Activated naive CD4-positive, alpha-beta T cell treated with anti-CD3 and anti-CD28 coated beads, Interleukin-2, amount 10 ng/mL, durations not matched to agents 7 days and 5 days (primary cell): ENCODE measurements at regions not wholly inside any gene's neighbourhood (a gene's known extent, or its start where the extent isn't known, plus 50 kb on each side); places are given as distances from the start of the nearest gene placed in this dataset.

Experiments
- CTCF ChIA-PET: fragments of 350-600 bp; sonication (Branson Sonifier 250); formaldehyde crosslinking; loops from one replicate; lab custom pipeline; 2021; ENCODE audit warnings: antibody characterized with exemption; lab: Charles Lee
- DNase-seq: peaks from one replicate; pipeline ENCODE4 v3.0.0-alpha.2; 2020
- H3K27ac Mint-ChIP-seq: one replicate; pipeline ENCODE4 v1.8.0; 2021; ENCODE audit warnings: mild to moderate bottlenecking, moderate library complexity, mixed read lengths
- H3K27me3 Mint-ChIP-seq: one replicate; pipeline ENCODE4 v1.8.0; 2021; ENCODE audit warnings: mild to moderate bottlenecking, mixed read lengths
- H3K36me3 Mint-ChIP-seq: one replicate; pipeline ENCODE4 v1.8.0; 2021; ENCODE audit warnings: mixed read lengths
- H3K4me1 Mint-ChIP-seq: one replicate; pipeline ENCODE4 v1.8.0; 2021; ENCODE audit warnings: mixed read lengths
- H3K4me3 Mint-ChIP-seq: one replicate; pipeline ENCODE4 v1.8.0; 2021; ENCODE audit warnings: mild to moderate bottlenecking, moderate library complexity, mixed read lengths
- H3K9me3 Mint-ChIP-seq: one replicate; pipeline ENCODE4 v1.8.0; 2021; ENCODE audit warnings: mixed read lengths

DNA sequence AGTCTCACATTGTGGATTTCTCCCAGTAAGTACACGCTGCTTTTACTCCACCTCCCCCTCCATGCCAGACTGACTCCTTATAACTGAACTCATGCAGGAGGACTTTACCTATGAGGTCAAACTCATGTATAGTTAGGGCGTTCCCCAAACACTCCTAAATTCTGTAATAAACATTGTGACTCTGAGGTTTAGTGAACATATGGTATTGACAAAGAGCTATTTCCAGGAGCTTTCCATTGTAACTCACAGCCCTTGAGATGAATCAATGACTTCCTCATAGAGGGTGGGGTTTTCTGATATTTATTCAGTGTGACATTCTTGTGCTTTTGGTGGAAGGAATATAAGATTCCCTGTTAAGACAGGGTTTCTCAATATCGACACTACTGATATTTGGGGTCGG, 337.4 kb upstream of the SLC14A2 start:
- no peak for DNase-seq
- H3K4me1 Mint-ChIP-seq: no peaks in the 10 kb centered on the region
- H3K27me3 Mint-ChIP-seq: no peaks in the 10 kb centered on the region
- no peak overlapping the region for H3K27ac Mint-ChIP-seq
- H3K36me3 Mint-ChIP-seq: no peaks in the 10 kb centered on the region
- no peak overlapping the region for H3K4me3 Mint-ChIP-seq
- CTCF ChIA-PET: interaction anchor here (0.6 to 1.5 kb wide), 2 partner anchors 29 to 65 kb away, joined by 3 read pairs; no protein-coding TSS in a partner anchor
- no peaks in the 10 kb centered on the region for H3K9me3 Mint-ChIP-seq

DNA sequence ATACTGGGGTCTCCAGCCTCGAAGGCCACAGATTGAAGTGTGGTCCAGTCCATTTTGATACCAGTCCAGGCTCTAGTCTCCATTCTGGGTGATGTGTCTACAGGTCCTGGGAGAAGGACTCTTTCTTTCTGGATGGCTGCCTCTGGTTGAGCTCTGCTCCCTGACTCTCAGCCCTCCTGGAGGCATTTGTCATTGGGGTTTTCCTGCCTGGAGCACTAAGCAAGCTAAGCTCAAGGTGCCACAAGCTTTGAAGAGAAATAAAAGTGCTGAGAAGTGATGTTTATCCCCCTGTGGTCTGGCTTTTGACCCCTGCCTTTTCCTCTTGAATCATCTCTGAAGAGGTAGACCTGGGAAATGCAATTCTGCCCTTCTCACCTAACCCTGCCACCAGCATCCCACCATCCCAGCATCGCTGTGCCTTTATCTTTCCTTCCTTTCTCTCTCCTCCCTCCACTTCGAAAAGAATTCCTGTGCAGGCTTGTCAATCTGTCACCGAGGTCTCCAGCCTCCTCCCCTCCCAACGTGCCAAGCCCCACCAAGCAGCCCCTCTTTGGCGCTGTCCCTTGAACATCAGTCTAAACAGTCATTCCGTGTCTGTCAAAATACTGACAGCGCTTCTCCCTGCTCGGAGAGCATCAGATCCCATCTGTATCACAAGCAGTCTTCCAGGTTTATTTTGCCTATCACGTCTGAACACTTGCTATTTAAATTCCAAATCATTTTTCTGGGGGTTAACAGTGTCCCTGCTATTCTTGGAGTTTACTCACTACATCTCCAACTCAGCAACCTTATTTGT, 334.6 kb upstream of the SLC14A2 start:
- H3K4me1 Mint-ChIP-seq: no peaks in the 10 kb centered on the region

DNA sequence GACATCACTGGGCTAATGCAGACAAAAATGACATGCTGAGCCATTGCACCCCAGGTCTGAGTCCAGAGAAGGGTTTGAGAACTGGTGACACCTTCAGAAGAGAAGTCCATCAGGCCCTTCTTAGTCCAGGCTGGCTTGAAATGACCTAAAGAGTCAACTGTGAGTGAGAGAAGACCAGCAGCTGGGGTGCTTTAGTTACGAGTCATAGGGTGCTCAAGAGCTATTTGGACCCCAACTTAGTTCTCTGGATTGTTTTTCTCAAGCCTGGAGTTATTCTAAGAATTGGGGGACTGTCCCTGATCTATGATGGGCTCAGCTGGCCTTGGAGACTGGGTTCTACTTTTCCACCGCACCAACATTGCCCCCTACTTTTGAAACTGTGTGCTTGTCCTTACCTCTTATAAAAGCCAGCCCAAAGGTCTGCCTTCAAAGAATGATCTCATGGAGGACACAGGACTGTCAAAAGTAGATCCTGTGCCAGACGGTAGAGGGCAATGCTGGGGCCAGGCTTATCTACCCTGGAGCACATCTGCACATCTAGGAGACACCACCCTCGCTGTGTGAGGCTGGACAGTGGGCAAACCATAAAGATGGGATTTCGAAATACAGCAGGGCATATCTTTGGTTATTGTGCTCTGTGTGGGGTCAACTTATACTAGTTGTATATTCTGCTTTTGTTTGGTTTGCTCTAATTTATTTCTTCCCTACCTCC, 333.0 kb upstream of the SLC14A2 start:
- Mint-ChIP-seq H3K9me3 (no peaks in the 10 kb centered on the region), H3K36me3 (no peaks in the 10 kb centered on the region), H3K27ac (no peak overlapping the region), H3K4me1 (no peaks in the 10 kb centered on the region), H3K4me3 (no peak overlapping the region), H3K27me3 (peaks cover 4% of the 10 kb centered on the region)
- CTCF ChIA-PET: no interaction called here
- no peak for DNase-seq

More for the DNA sequence above, 334.6 kb upstream of the SLC14A2 start:
- Mint-ChIP-seq H3K27ac (no peak overlapping the region), H3K4me3 (no peak overlapping the region), H3K27me3 (peaks cover 4% of the 10 kb centered on the region), H3K36me3 (no peaks in the 10 kb centered on the region), H3K9me3 (no peaks in the 10 kb centered on the region)
- DNase-seq: no peak
- CTCF ChIA-PET: interaction anchor here (0.6 kb wide), 1 partner anchor 186 kb away, joined by 3 read pairs; no protein-coding TSS in a partner anchor

DNA sequence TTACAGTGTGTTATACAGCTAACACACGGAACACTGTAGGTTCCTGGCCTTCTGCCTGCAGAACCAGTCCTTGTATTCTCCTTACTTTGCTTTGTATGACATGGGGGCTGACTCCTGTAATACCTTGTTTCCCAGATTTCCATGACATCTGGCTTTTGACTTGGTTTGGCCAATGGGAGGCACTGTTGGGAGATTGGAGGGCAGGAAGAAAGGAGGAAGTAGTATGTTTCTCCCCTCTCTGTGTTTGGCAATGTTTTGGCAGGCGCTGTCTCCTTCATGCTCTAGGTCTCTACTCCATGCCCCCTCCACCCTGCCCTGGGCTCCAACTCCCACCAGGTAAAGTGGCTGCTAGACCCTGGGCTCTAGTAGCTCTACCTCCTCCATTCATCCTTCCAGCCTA, 331.1 kb upstream of the SLC14A2 start:
- no peak overlapping the region for H3K27ac Mint-ChIP-seq
- H3K4me3 Mint-ChIP-seq: no peak overlapping the region
- H3K4me1 Mint-ChIP-seq: no peaks in the 10 kb centered on the region
- no peak for DNase-seq
- H3K36me3 Mint-ChIP-seq: no peaks in the 10 kb centered on the region
- CTCF ChIA-PET: no interaction called here
- no peaks in the 10 kb centered on the region for H3K9me3 Mint-ChIP-seq
- peaks cover 4% of the 10 kb centered on the region for H3K27me3 Mint-ChIP-seq

DNA sequence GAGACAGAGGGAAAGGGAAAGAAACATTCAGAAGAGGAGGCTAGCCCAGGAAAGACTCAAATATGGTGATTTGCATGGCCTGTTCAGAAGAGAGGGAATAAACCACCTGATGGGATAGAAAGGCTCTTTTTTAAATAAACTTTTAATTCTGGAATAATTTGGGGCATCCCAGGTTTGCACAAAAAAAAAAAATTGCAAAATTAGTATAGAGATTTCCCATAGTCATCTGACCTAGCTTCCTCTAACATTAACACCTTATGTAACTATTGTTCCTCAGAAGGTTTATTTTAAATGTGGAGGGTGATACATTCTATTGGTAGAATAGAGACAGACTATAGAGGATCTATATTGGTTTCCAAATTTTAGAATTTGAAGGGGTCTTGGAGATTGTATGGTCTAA, 330.4 kb upstream of the SLC14A2 start:
- H3K27me3 Mint-ChIP-seq: peaks cover 4% of the 10 kb centered on the region
- H3K4me1 Mint-ChIP-seq: no peaks in the 10 kb centered on the region
- CTCF ChIA-PET: no interaction called here
- no peak for DNase-seq
- no peaks in the 10 kb centered on the region for H3K36me3 Mint-ChIP-seq
- no peak overlapping the region for H3K4me3 Mint-ChIP-seq
- no peak overlapping the region for H3K27ac Mint-ChIP-seq
- H3K9me3 Mint-ChIP-seq: no peaks in the 10 kb centered on the region

DNA sequence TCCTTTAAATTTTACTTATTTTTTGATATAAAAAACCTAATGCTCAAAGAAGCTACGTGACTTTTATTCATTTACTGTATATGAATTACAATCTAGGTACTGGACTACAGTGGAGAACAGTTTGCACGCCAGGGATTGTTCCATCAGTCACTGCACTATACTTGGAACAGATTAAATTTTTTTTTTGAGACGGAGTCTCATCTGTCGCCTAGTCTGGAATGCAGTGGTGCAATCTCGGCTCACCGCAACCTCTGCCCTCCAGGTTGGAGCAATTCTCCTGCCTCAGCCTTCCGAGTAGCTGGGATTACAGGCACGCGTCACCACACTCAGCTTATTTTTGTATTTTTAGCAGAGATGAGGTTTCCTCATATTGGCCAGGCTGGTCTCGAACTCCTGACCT, 330.0 kb upstream of the SLC14A2 start:
- CTCF ChIA-PET: no interaction called here
- peaks cover 4% of the 10 kb centered on the region for H3K27me3 Mint-ChIP-seq

DNA sequence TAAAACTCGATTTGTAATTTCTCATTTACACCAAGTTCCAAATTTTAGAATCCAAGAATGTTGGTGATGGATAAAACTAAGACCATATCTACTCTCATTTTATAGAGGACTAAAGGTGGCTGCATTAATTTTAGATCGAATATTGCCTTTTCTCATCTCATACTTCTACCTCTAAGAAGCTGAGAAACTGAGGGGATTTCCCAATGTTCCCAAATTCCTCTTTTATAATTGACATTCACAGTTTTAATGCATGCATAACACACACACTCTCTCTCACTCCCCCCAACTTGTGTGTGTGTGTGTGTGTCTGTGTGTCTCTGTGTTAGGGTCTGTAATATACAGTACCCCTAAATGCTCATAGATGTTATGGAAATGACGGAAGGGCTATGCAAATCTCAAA, 328.8 kb upstream of the SLC14A2 start:
- no peak overlapping the region for H3K4me3 Mint-ChIP-seq
- H3K9me3 Mint-ChIP-seq: no peaks in the 10 kb centered on the region
- no peak for DNase-seq
- CTCF ChIA-PET: no interaction called here
- H3K36me3 Mint-ChIP-seq: no peaks in the 10 kb centered on the region
- no peak overlapping the region for H3K27ac Mint-ChIP-seq
- no peaks in the 10 kb centered on the region for H3K4me1 Mint-ChIP-seq
- H3K27me3 Mint-ChIP-seq: peaks cover 4% of the 10 kb centered on the region

More for the DNA sequence above, 330.0 kb upstream of the SLC14A2 start:
- no peak for DNase-seq
- Mint-ChIP-seq H3K27ac (no peak overlapping the region), H3K36me3 (no peaks in the 10 kb centered on the region), H3K4me1 (no peaks in the 10 kb centered on the region), H3K9me3 (no peaks in the 10 kb centered on the region), H3K4me3 (no peak overlapping the region)

DNA sequence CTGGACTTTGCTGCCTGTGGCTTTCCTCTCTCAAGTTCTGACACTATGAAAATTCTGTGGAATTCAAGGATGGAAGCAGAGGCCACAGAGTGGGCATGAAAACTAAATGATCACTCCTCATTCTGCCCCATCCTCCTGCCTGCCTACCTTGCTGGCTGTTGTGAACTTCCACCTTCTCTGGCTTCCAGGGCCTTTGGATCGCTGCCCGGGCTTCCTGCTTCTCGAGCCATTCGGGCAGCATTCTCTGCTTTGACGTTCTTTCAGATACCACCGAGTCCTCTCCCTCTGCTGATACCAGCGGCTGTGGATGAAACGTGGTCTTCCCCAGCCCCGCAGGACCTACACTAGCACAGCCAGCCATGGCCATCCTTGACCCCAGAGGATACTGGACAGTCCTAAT, 327.7 kb upstream of the SLC14A2 start:
- no peak overlapping the region for H3K4me3 Mint-ChIP-seq
- H3K4me1 Mint-ChIP-seq: no peaks in the 10 kb centered on the region
- H3K27me3 Mint-ChIP-seq: peaks cover 4% of the 10 kb centered on the region
- H3K9me3 Mint-ChIP-seq: no peaks in the 10 kb centered on the region
- no peak overlapping the region for H3K27ac Mint-ChIP-seq
- no peak for DNase-seq
- H3K36me3 Mint-ChIP-seq: no peaks in the 10 kb centered on the region
- CTCF ChIA-PET: no interaction called here

DNA sequence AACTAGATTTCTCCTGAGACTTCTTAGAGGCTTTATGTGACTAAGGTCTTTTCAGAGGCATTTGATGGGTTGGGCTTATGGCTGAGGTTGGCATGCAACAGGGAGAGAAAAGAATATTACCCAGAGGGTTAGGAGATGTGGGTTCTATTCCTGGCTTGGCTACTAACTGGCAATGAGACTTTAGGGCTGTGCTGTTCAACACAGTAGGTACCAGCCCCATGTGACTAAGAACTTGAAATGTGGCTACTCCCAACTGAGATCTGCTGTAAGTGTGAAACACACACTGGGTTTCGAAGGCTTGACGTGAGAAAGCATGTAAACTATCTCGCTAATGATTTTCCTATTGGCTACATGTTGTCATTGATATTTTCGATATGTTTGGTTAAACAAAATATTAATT, 324.9 kb upstream of the SLC14A2 start:
- CTCF ChIA-PET: no interaction called here

DNA sequence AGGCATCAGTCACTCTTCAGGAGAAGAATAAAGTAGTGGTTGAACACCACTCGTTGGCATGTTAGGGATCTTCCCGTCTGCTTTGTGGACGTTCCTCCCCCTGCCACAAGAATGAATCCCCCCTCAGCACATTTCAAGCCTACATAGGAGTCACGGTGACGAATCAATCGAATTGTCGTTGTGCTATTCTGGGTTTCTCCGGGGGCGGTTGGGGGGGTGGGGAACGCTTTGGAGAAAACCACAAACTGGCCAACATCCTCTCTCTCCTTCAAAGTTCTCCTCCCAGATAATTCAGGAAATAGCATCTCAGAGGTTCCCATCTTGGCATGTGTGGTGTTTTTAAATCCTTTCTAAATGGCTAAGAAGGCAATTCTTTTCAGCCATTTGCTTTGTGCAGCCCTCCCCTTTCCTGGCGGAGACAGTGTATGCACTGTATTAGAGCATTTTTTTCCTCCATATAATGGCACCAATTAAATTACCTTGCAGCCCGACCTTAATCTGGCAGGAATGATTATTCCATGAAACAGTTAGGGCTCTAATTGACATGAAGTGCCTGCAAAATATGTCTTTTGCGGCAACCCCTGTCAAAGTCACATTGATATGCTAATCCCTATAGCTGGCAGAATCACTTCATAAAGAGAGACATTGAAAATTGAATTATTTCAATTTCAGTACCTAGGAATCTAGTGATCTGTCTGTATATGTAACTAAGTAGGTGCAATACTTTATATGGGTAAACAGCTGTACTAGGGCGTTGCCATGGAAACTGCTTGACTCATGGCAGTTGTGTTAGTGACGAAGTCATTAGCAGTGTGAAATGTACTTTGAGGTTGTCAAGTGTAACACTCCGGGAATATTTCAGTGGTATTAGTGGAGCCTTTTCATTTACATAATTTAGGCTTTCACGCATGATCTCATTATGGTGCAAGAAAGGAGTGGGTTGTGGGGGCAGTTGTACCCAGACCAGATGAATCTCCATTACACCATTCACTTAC, 323.4 kb upstream of the SLC14A2 start:
- CTCF ChIA-PET: no interaction called here
- Mint-ChIP-seq H3K4me1 (no peaks in the 10 kb centered on the region), H3K4me3 (no peak overlapping the region), H3K36me3 (no peaks in the 10 kb centered on the region), H3K27me3 (no peaks in the 10 kb centered on the region), H3K27ac (no peak overlapping the region), H3K9me3 (no peaks in the 10 kb centered on the region)
- no peak for DNase-seq

More for the DNA sequence above, 324.9 kb upstream of the SLC14A2 start:
- no peak for DNase-seq
- no peak overlapping the region for H3K4me3 Mint-ChIP-seq
- H3K27me3 Mint-ChIP-seq: no peaks in the 10 kb centered on the region
- no peaks in the 10 kb centered on the region for H3K4me1 Mint-ChIP-seq
- no peaks in the 10 kb centered on the region for H3K36me3 Mint-ChIP-seq
- H3K27ac Mint-ChIP-seq: no peak overlapping the region
- H3K9me3 Mint-ChIP-seq: no peaks in the 10 kb centered on the region

DNA sequence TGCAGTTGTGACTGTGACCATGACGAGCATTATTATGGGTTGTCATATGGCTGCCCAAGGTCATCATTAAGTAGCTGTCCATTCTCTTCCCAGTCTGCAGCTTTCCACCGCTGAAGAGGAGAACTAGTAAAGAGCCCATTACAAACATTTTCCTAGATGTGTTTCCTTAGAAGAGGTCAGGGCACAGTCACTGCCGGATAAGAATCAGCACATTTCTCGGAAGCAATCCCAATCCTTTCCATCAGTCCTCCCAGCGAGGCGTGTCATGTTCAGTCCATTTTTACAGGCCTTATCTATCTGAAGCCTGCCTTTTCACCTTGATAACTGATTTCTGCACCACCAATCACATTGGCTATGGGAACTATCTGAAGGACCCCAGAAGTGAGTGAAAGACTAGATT, 319.9 kb upstream of the SLC14A2 start:
- CTCF ChIA-PET: no interaction called here
- no peak overlapping the region for H3K4me3 Mint-ChIP-seq
- H3K27me3 Mint-ChIP-seq: no peaks in the 10 kb centered on the region
- no peaks in the 10 kb centered on the region for H3K36me3 Mint-ChIP-seq
- no peak for DNase-seq
- H3K27ac Mint-ChIP-seq: no peak overlapping the region
- no peaks in the 10 kb centered on the region for H3K4me1 Mint-ChIP-seq
- no peaks in the 10 kb centered on the region for H3K9me3 Mint-ChIP-seq

DNA sequence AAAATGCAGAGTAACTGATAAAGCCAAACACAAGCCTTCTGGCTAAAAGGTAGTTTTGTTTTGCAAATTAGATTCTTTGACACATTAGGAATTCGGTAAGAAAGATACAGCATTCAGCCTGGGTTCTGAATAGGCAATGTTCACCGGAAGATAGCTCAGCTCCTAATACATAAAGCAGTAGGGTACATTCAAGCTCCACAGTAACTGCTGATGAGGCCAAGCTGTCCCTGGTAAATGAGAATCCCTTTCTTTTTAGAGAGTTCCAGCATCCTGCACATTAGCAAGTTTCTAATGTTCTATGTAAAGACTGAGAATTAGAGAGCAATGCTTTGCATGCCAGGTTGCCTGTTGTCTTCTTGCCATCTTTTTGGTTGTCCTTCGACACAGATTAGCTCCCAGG, 316.3 kb upstream of the SLC14A2 start:
- CTCF ChIA-PET: no interaction called here
- no peaks in the 10 kb centered on the region for H3K4me1 Mint-ChIP-seq

DNA sequence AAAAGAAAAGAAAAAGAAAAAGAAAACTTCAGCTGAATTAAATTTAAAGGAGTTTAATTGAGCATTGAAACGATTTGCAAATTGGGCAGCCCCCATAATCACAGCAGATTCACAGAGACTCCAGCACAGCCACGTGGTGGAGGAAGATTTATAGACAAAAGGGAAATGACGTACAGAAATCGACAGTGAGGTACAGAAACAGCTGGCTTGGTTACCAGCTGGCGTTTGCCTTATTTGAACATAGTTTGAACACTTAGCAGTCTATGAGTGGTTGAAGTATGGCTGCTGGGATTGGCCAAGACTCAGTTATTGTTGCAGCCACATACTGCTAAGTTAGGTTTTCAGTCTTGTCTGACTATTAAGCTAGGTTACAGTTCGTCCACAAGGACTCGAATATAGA, 312.2 kb upstream of the SLC14A2 start:
- CTCF ChIA-PET: no interaction called here
- H3K27me3 Mint-ChIP-seq: no peaks in the 10 kb centered on the region
- H3K27ac Mint-ChIP-seq: no peak overlapping the region
- DNase-seq: no peak
- no peaks in the 10 kb centered on the region for H3K36me3 Mint-ChIP-seq
- H3K9me3 Mint-ChIP-seq: no peaks in the 10 kb centered on the region
- no peaks in the 10 kb centered on the region for H3K4me1 Mint-ChIP-seq
- no peak overlapping the region for H3K4me3 Mint-ChIP-seq

More for the DNA sequence above, 316.3 kb upstream of the SLC14A2 start:
- DNase-seq: no peak
- no peaks in the 10 kb centered on the region for H3K36me3 Mint-ChIP-seq
- no peaks in the 10 kb centered on the region for H3K9me3 Mint-ChIP-seq
- H3K4me3 Mint-ChIP-seq: no peak overlapping the region
- H3K27me3 Mint-ChIP-seq: no peaks in the 10 kb centered on the region
- H3K27ac Mint-ChIP-seq: no peak overlapping the region

DNA sequence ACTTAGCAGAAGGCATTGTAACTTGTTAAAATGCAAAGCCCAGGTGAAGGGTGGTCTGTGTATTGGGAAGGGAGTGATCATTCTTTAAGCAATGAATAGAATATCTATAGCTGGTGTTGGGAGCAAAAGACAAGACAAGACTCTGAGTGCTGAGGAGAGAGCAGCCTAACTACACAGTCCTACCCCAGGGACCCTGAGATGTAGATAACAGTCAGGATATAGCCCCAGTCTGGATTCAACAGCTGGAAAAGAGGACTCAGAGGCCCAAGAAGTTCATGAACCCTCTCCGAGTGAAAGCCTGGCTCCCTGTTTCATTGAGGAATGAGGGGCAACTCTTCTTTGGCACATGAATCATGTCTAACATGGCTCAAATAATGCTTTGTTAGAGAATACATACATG, 310.7 kb upstream of the SLC14A2 start:
- CTCF ChIA-PET: no interaction called here

More for the DNA sequence above, 310.7 kb upstream of the SLC14A2 start:
- DNase-seq: no peak
- no peak overlapping the region for H3K27ac Mint-ChIP-seq
- H3K9me3 Mint-ChIP-seq: no peaks in the 10 kb centered on the region
- no peak overlapping the region for H3K4me3 Mint-ChIP-seq
- no peaks in the 10 kb centered on the region for H3K4me1 Mint-ChIP-seq
- no peaks in the 10 kb centered on the region for H3K36me3 Mint-ChIP-seq
- H3K27me3 Mint-ChIP-seq: no peaks in the 10 kb centered on the region
